H1 (cell line): ENCODE measurements at regions not wholly inside any gene's neighbourhood (a gene's known extent, or its start where the extent isn't known, plus 50 kb on each side); places are given as distances from the start of the nearest gene placed in this dataset.

Experiments
- ATF2 ChIP-seq: IDR thresholded peaks from 2 replicates; pipeline ENCODE4 v1.6.1; 2012; ENCODE audit warnings: low read length, inconsistent platforms
- CTCF ChIP-seq, 3 experiments: IDR thresholded peaks; 1 replicate in 2 of 3; 2 replicates in 1 of 3; pipeline versions ENCODE4 v1.5.1 to v1.6.1; 2011; ENCODE audit warnings: low read length in 3 of 3, mild to moderate bottlenecking in 3 of 3, inconsistent platforms in 2 of 3, low read depth in 1 of 3, moderate library complexity in 1 of 3; ENCODE audit not compliant: insufficient read depth in 1 of 3; ENCODE audit errors: control extremely low read depth in 1 of 3
- EZH2 ChIP-seq: fragments of 200-600 bp; sonication (generic); IDR thresholded peaks from 2 replicates; pipeline ENCODE4 v1.7.1; 2012; ENCODE audit warnings: low read depth, mild to moderate bottlenecking, moderate library complexity, low read length, inconsistent platforms; ENCODE audit not compliant: severe bottlenecking
- GABPA ChIP-seq: IDR thresholded peaks from 2 replicates; pipeline ENCODE4 v1.6.1; 2011; ENCODE audit warnings: mild to moderate bottlenecking, low read length, moderate library complexity, borderline replicate concordance; ENCODE audit not compliant: insufficient read depth
- HDAC2 ChIP-seq, 2 experiments: fragments of 300-600 bp in 1 of 2; sonication (generic) in 1 of 2; IDR thresholded peaks; 2 replicates each; pipeline ENCODE4 v1.6.1; 2011 to 2012; ENCODE audit warnings: low read depth in 2 of 2, low read length in 2 of 2, mild to moderate bottlenecking in 2 of 2, moderate library complexity in 2 of 2, borderline replicate concordance in 1 of 2, inconsistent platforms in 1 of 2
- JUND ChIP-seq: IDR thresholded peaks from 2 replicates; pipeline ENCODE4 v1.6.1; 2011; ENCODE audit warnings: mild to moderate bottlenecking, improper control_type of control experiment, low read length
- KDM1A ChIP-seq: fragments of 200-600, 300-600 bp; sonication (generic); IDR thresholded peaks from 2 replicates; pipeline ENCODE4 v1.7.1; 2016; ENCODE audit warnings: mild to moderate bottlenecking, low read length, borderline replicate concordance
- MAX ChIP-seq: IDR thresholded peaks from 2 replicates; pipeline ENCODE4 v1.6.1; 2012; ENCODE audit warnings: inconsistent platforms
- NRF1 ChIP-seq: IDR thresholded peaks from 2 replicates; pipeline ENCODE4 v1.6.1; 2011; ENCODE audit warnings: mild to moderate bottlenecking, low read depth, low read length, improper control_type of control experiment
- POLR2A ChIP-seq, 2 experiments: IDR thresholded peaks; 1 replicate in 1 of 2; 2 replicates in 1 of 2; pipeline ENCODE4 v1.6.1; 2011; ENCODE audit warnings: low read depth in 2 of 2, low read length in 2 of 2, mild to moderate bottlenecking in 2 of 2; ENCODE audit errors: control extremely low read depth in 1 of 2
- POLR2AphosphoS5 ChIP-seq: IDR thresholded peaks from 2 replicates; pipeline ENCODE4 v1.6.1; 2011; ENCODE audit warnings: low read depth, low read length

GRCh38 chr17:64769712-64770111 lies 107.6 kb upstream of the SMURF2 start:
- no peak for TF ChIP-seq MAX
- no peak for TF ChIP-seq HDAC2 (IDR thresholded peaks at IDR 0.05; ENCODE audit: borderline replicate concordance in 1 of 2, low read depth in 2 of 2, low read length in 2 of 2)
- TF ChIP-seq EZH2, result no peak
- no peak for TF ChIP-seq POLR2A (IDR thresholded peaks at IDR 0.05; ENCODE audit: control extremely low read depth in 1 of 2, low read depth in 2 of 2, low read length in 2 of 2)
- TF ChIP-seq POLR2AphosphoS5, result no peak
- no peak for TF ChIP-seq CTCF (IDR thresholded peaks at IDR 0.05; ENCODE audit: control extremely low read depth in 1 of 3, insufficient read depth in 1 of 3, low read depth in 1 of 3, low read length in 3 of 3)
- TF ChIP-seq GABPA, result no peak
- no peak for TF ChIP-seq NRF1
- no peak for TF ChIP-seq KDM1A
- TF ChIP-seq JUND, result no peak
- TF ChIP-seq ATF2, result no peak
